Activated CD4-positive, alpha-beta T cell treated with anti-CD3 and anti-CD28 coated beads, Interleukin-2, amount 50 U/mL, for 24 hours (primary cell): ENCODE measurements at regions not wholly inside any gene's neighbourhood (a gene's known extent, or its start where the extent isn't known, plus 50 kb on each side); places are given as distances from the start of the nearest gene placed in this dataset.

Source experiments
- DNase-seq, 2 donors: peaks; one replicate each; pipeline ENCODE4 v3.0.0-alpha.2; 2020; ENCODE audit warnings: low read depth in 1 of 2, low spot score in 1 of 2

DNA sequence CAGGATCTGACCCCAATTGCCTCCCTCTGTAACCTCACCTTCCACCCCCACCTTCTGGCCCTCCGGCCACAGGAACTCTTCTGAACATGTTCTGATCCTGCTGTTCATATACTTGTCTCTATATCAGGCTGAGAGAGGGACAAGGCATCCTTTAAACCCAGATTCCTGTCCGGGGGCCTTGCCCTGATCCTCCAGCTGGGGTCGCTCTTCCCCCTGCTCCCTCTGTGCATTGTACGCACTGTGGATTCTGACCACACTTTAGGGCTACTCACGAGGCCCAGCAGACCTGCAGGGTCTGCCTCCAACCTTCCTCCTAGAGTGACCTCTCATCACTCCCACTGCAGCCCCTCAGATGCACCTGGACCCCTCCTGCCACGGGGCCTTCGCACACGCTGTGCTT lies 269.3 kb downstream of the UQCRFS1 start:
- DNase-seq: no peak

- no peak for DNase-seq
Measured at GRCh38 chr19:28941833-28942232, 271.1 kb downstream of the UQCRFS1 start.

DNA sequence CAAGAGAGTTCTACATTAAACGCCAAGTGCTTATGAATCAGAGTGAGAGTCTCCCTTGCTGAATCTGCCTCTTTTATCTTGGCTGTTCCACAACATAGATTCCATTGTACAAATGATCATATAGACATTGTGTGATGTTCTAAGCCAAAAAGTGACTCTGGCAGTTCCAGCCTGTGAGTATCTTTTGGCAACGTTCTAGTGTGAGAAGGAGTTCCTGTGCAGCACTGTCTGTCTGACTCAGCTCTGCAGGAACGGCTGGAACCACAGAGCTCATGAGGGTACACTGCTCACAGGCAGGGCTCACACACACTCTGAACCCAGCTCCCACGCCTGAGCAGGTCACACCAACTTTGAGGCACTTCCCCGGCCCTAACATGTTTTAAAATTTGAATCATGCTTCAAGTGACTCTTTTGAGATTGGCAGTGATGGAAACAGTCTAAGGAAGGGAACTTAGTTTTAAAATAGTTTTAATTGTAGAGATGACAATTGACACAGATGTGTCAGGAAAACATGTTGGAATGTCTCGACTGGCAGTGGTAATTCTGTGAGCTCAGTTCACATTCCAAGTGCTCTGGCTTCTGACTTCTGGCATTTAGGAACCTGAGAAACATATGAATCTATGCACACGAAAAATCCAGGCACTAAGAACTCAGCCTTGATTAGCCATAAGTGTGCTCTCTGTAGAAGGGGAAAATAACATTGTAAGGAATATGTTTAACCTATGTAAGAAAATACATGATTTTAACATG lies 272.0 kb downstream of the UQCRFS1 start:
- no peak for DNase-seq

- DNase-seq: no peak
Measured at GRCh38 chr19:28939236-28939635, 273.7 kb downstream of the UQCRFS1 start.

DNA sequence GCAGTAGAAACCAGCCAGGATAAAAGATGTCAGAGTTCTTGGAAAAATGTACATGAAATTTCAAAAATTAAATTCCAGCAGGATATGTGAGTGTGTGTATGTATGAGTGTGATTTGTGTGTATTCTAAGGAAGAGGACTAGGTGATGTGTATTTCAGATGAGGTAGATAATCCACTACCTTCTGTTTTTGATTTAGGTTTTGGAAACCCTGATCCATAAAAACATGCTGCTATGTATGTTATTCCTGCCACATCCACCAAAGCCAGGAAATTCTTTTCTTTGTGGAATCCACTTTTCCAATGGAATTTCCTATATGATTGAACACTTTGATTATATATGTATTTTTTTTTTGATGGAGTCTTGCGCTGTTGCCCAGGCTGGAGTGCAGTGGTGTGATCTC lies 276.9 kb downstream of the UQCRFS1 start:
- DNase-seq: no peak

DNA sequence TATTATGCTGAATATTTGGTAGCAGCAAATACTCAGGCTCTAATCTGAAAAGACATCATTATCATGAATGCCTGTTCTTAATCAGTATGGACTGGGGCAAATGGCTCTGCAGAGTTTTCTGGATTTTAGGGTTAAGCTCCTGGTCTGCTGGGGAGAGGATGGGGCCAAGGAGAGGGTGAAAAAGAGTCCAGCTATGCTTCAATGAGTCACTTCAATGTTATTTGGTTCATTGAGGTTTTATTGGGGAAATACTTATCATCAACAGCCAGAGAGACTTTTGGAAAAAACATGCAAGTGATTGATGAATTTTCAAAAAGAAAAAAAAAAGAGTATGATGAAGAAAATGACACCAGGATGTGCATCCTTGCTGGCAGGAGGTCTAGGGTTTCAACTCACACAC lies 278.3 kb downstream of the UQCRFS1 start:
- DNase-seq: no peak

- no peak for DNase-seq
Measured at GRCh38 chr19:28933039-28933438, 279.9 kb downstream of the UQCRFS1 start.

GRCh38 chr19:28932446-28932845 lies 280.5 kb downstream of the UQCRFS1 start:
- DNase-seq: no peak

GRCh38 chr19:28929006-28929405 lies 283.9 kb downstream of the UQCRFS1 start:
- no peak for DNase-seq

DNA sequence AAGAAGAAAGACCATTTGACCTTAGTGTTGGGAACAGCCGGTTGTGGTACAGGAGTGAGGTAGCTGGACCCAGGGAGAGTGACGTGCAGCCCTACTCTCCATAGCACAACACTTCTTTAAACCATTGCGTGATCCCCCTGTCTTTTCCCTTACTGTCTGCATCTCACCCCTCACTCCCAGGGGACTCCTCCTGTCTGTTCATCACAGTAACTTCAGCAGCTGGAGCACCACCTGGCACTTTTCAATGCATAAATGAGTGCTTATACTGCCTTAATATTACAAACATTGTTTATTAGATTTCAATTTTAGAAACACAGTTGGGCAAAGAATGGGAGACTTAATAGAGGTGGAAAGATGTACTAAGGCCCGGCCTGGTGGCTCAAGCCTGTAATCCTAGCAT lies 285.5 kb downstream of the UQCRFS1 start:
- DNase-seq: no peak

- no peak for DNase-seq
Measured at GRCh38 chr19:28920269-28921066, 292.5 kb downstream of the UQCRFS1 start.

DNA sequence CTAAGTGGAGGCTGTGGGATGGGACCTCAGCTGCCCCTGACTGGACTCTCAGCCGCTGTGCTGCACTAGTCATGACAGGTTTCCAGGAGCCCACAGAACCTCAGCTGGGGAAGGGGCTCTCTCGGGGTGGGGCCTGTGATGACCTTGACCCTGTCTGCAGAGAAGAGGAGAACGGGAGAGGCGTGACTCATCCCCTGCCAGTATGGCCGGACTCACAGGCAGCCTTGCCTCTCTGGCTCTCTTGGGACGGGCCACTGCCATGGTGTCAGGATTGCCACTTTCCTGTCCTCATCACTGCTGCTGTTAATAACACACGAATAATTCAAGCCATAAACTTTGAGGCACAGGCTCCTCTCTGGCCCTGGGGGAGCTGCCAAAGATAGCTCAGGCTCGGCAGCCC lies 295.3 kb downstream of the UQCRFS1 start:
- no peak for DNase-seq

- DNase-seq: no peak
Measured at GRCh38 chr19:28915737-28916460, 297.1 kb downstream of the UQCRFS1 start.

DNA sequence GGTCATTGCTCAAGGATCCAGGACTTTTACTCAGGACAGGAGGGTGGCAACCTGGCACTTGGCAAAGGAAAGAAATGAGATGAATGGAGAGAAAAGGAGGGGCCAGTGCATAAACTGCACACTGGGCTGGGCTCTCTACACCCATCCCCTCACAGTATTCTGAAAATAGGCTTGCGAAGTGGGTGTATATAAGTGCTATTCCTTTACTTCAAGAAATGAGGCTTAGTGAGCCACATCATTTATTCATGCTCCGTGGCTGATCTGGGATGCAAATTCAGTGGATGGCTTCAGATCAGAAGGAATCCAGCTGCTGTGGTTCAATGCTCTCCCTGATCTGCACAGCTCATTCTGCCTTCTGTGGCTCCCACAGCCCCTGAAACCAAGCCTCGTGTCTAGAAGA lies 297.7 kb downstream of the UQCRFS1 start:
- no peak for DNase-seq

GRCh38 chr19:28914173-28914572 lies 298.8 kb downstream of the UQCRFS1 start:
- DNase-seq: no peak

- DNase-seq: no peak
Measured at GRCh38 chr19:28913626-28914025, 299.3 kb downstream of the UQCRFS1 start.

DNA sequence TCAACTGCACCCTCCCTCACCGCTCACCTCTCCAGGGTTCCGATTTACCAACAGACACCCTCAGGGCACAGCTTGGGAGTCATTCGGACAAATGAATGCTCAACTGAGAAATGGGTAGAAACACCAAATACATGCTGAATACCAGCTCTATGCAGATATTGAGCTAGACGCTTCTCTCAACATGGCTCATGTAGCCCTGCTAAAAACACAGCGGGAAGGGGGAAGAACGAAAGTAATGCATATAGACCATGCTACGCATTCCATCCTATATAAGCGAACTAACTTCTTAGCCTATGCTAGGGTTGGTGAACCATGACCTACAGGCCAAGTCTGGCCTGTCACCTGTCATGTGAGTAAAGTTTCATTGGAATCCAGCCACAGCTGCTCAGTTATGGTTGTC lies 304.0 kb downstream of the UQCRFS1 start:
- no peak for DNase-seq

GRCh38 chr19:28907534-28907933 lies 305.4 kb downstream of the UQCRFS1 start:
- no peak for DNase-seq

DNA sequence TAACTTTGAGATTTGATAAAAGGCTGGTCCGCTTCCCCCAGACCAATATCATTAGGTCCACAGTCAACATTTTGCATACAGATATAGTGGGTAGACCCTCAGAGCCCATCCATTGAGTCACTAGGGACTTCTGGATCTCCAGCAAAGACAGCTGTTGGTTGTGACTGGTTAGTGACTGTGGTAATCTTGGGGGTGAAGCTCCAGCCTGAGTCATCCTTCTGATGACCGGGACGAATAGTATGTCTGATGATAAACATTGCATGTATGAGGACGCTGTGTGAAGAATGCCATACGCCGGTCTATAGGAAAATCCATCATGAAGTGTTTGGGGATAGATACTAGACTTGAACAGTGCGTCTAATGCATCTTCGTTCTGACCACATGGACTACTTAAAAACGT lies 307.0 kb downstream of the UQCRFS1 start:
- DNase-seq: no peak

DNA sequence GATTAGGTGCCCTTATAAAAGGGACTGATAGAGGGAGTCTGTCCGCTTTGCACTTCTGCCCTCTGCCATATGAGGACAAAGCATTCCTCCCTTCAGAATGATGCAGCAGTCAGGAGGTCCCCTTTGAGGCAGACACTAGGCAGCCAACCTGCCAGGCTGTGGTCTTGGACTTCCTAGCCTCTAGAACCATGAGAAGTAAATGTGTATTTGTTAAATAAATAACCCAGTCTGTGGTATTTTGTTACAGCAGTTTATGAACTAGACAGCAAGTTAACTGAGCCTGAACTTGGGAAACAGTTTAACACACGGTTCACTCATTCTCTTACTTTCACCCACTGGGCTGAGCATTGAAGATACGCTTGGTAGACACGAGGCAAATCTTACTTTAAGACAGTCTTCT lies 313.2 kb downstream of the UQCRFS1 start:
- no peak for DNase-seq

- DNase-seq: no peak
Measured at GRCh38 chr19:28898249-28898648, 314.7 kb downstream of the UQCRFS1 start.
